HepG2 (cell line): ENCODE measurements at regions not wholly inside any gene's neighbourhood (a gene's known extent, or its start where the extent isn't known, plus 50 kb on each side); places are given as distances from the start of the nearest gene placed in this dataset.

ENCODE experiments used
- CREB1 ChIP-seq, 2 experiments: fragments of 450-650 bp in 1 of 2; IDR thresholded peaks; 2 replicates each; pipeline ENCODE4 v1.6.1; 2016 to 2017; ENCODE audit warnings: control low read depth in 1 of 2, mild to moderate bottlenecking in 1 of 2, missing compliant biosample characterization in 1 of 2, missing genetic modification characterization in 1 of 2
- GATAD2A ChIP-seq: IDR thresholded peaks from 2 replicates; pipeline ENCODE4 v1.6.1; 2016
- IRX3 ChIP-seq: sonication (generic); formaldehyde crosslinking; IDR thresholded peaks from 2 replicates; pipeline ENCODE4 v1.8.1; 2023; ENCODE audit warnings: mild to moderate bottlenecking, low read depth, missing genetic modification reagents, borderline replicate concordance
- JUNB ChIP-seq: sonication (generic); formaldehyde crosslinking; IDR thresholded peaks from 2 replicates; pipeline ENCODE4 v1.8.0; 2022; ENCODE audit warnings: missing genetic modification reagents, mild to moderate bottlenecking, borderline replicate concordance
- KAT7 ChIP-seq: IDR thresholded peaks from 2 replicates; pipeline ENCODE4 v1.6.1; 2018; ENCODE audit warnings: borderline replicate concordance, missing compliant biosample characterization
- RAD21 ChIP-seq: fragments of 450-650 bp; formaldehyde crosslinking; IDR thresholded peaks from 2 replicates; pipeline ENCODE4 v1.5.0; 2020; ENCODE audit warnings: mild to moderate bottlenecking
- SMARCC2 ChIP-seq: fragments of 450-650 bp; IDR thresholded peaks from 2 replicates; pipeline ENCODE4 v1.6.1; 2017; ENCODE audit warnings: antibody characterized with exemption, mild to moderate bottlenecking
- TARDBP ChIP-seq: sonication (generic); formaldehyde crosslinking; IDR thresholded peaks from 2 replicates; pipeline ENCODE4 v1.8.0; 2022; ENCODE audit warnings: mild to moderate bottlenecking, missing genetic modification reagents
- YEATS2 ChIP-seq: sonication (generic); formaldehyde crosslinking; IDR thresholded peaks from 2 replicates; pipeline ENCODE4 v1.4.0; 2020; ENCODE audit warnings: missing genetic modification reagents, borderline replicate concordance
- ZBTB1 ChIP-seq: sonication (generic); formaldehyde crosslinking; IDR thresholded peaks from 2 replicates; pipeline ENCODE4 v1.4.0; 2020; ENCODE audit warnings: missing genetic modification reagents, borderline replicate concordance
- ZNF143 ChIP-seq: sonication (generic); formaldehyde crosslinking; IDR thresholded peaks from 2 replicates; pipeline ENCODE4 v1.4.0; 2020; ENCODE audit warnings: missing genetic modification reagents
- ZNF75D ChIP-seq: sonication (generic); formaldehyde crosslinking; IDR thresholded peaks from 2 replicates; pipeline ENCODE4 v1.8.1; 2023; ENCODE audit warnings: missing genetic modification reagents, mild to moderate bottlenecking, borderline replicate concordance
- TF ChIP-seq, protein P1 (sequence below): IDR thresholded peaks from 2 replicates; pipeline ENCODE4 v1.6.1; 2016

DNA sequence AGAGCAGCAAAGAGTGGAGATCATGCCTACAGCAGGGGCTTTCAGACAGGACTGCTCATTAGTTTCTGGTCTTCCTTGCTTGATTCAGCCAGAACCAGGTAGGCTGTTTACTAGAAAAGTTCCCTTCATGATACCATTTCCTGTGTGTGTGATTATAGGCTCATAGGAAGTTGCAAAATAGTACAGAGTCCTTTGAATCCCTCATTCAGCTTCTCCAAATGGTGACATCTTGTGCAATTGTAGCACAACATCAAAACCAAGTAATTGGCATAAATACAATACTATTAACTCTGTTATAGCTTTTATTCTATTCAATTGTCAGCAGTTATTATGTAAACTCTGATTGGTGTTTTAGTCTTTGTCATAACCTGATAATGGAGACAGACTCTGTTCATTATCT, 347.3 kb upstream of the CDH4 start:
- TF ChIP-seq GATAD2A (CRISPR knock-in tag) = no peak
- no peak for TF ChIP-seq ZNF75D (CRISPR knock-in tag)
- no peak for TF ChIP-seq IRX3
- TF ChIP-seq TARDBP = no peak
- TF ChIP-seq, protein P1, sequence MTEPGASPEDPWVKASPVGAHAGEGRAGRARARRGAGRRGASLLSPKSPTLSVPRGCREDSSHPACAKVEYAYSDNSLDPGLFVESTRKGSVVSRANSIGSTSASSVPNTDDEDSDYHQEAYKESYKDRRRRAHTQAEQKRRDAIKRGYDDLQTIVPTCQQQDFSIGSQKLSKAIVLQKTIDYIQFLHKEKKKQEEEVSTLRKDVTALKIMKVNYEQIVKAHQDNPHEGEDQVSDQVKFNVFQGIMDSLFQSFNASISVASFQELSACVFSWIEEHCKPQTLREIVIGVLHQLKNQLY (CRISPR knock-in tag) = no peak
- no peak for TF ChIP-seq ZNF143
- TF ChIP-seq CREB1 (IDR thresholded peaks at IDR 0.05) = no peak
- no peak for TF ChIP-seq CREB1 (CRISPR knock-in tag; IDR thresholded peaks at IDR 0.05)
- TF ChIP-seq SMARCC2 = no peak
- TF ChIP-seq YEATS2 (CRISPR knock-in tag) = no peak
- TF ChIP-seq RAD21 (CRISPR knock-in tag) = no peak
- TF ChIP-seq ZBTB1 = no peak
- TF ChIP-seq JUNB (CRISPR knock-in tag) = no peak
- TF ChIP-seq KAT7 (CRISPR knock-in tag) = no peak
